BJ (cell line): ENCODE measurements at regions not wholly inside any gene's neighbourhood (a gene's known extent, or its start where the extent isn't known, plus 50 kb on each side); places are given as distances from the start of the nearest gene placed in this dataset.

Experiments used
- CTCF ChIA-PET: fragments of 350-600 bp; formaldehyde crosslinking; extraction: SDS; loops from one replicate; lab custom pipeline; 2021; ENCODE audit warnings: antibody characterized with exemption, inconsistent platforms; lab: Yijun Ruan, JAX
- POLR2A ChIA-PET: fragments of 300-600 bp; sonication (Branson Sonifier 250); formaldehyde crosslinking; extraction: SDS; loops from one replicate; lab custom pipeline; 2021; ENCODE audit warnings: antibody characterized with exemption; lab: Charles Lee
- DNase-seq: peaks from one replicate; pipeline ENCODE4 v3.0.0-alpha.2; 2011; ENCODE audit warnings: low read depth
- H3K27me3 ChIP-seq: 2 replicates; pipeline ENCODE4 v1.6.0; 2011; ENCODE audit warnings: low read length; ENCODE audit not compliant: control insufficient read depth, insufficient read depth
- H3K36me3 ChIP-seq: 2 replicates; pipeline ENCODE4 v1.5.1; 2011; ENCODE audit warnings: low read length; ENCODE audit not compliant: control insufficient read depth, insufficient read depth
- H3K4me3 ChIP-seq: 2 replicates; pipeline ENCODE4 v1.5.1; 2011; ENCODE audit warnings: low read depth, mild to moderate bottlenecking, control low read depth, low read length
- CTCF ChIP-seq: IDR thresholded peaks from 2 replicates; pipeline ENCODE4 v1.5.1; 2011; ENCODE audit warnings: low read depth, mild to moderate bottlenecking, control low read depth, inconsistent platforms, low read length, moderate library complexity; ENCODE audit not compliant: insufficient read depth

- ChIA-PET POLR2A (no interaction called here), CTCF (no interaction called here)
- Histone ChIP-seq H3K36me3 (no peaks in the 10 kb centered on the region), H3K4me3 (no peak overlapping the region), H3K27me3 (no peaks in the 10 kb centered on the region)
- no peak for TF ChIP-seq CTCF
- DNase-seq, result no peak
Measured at GRCh38 chr1:187985145-187985896, 1156.6 kb downstream of the PLA2G4A start.

- ChIA-PET CTCF (no interaction called here), POLR2A (no interaction called here)
- no peak for DNase-seq
- no peak for TF ChIP-seq CTCF
- Histone ChIP-seq H3K4me3 (no peak overlapping the region), H3K27me3 (no peaks in the 10 kb centered on the region), H3K36me3 (no peaks in the 10 kb centered on the region)
Measured at GRCh38 chr1:187985897-187986654, 1157.3 kb downstream of the PLA2G4A start.

GRCh38 chr1:187987236-187987776 lies 1158.6 kb downstream of the PLA2G4A start:
- POLR2A ChIA-PET, result no interaction called here
- H3K4me3 ChIP-seq, result no peak overlapping the region

GRCh38 chr1:187991944-187992343 lies 1163.2 kb downstream of the PLA2G4A start:
- TF ChIP-seq CTCF, result no peak

More at GRCh38 chr1:187987236-187987776, 1158.6 kb downstream of the PLA2G4A start:
- Histone ChIP-seq H3K36me3 (no peaks in the 10 kb centered on the region), H3K27me3 (no peaks in the 10 kb centered on the region)
- DNase-seq, result no peak
- TF ChIP-seq CTCF, result no peak
- CTCF ChIA-PET, result no interaction called here

GRCh38 chr1:187996780-187997179 lies 1168.0 kb downstream of the PLA2G4A start:
- DNase-seq, result no peak
- Histone ChIP-seq H3K4me3 (no peak overlapping the region), H3K27me3 (no peaks in the 10 kb centered on the region), H3K36me3 (no peaks in the 10 kb centered on the region)
- POLR2A ChIA-PET, result no interaction called here
- CTCF ChIA-PET, result no interaction called here
- TF ChIP-seq CTCF, result no peak

More at GRCh38 chr1:187991944-187992343, 1163.2 kb downstream of the PLA2G4A start:
- ChIA-PET CTCF (no interaction called here), POLR2A (no interaction called here)
- Histone ChIP-seq H3K27me3 (no peaks in the 10 kb centered on the region), H3K36me3 (no peaks in the 10 kb centered on the region), H3K4me3 (no peak overlapping the region)
- no peak for DNase-seq
